PC-3 (cell line): ENCODE measurements at regions not wholly inside any gene's neighbourhood (a gene's known extent, or its start where the extent isn't known, plus 50 kb on each side); places are given as distances from the start of the nearest gene placed in this dataset.

Experiments
- EZH2phosphoT487 ChIP-seq: fragments of 300-600 bp; sonication (generic); IDR thresholded peaks from 2 replicates; pipeline ENCODE4 v1.6.1; 2018; ENCODE audit warnings: mild to moderate bottlenecking, antibody characterized with exemption, low read length, borderline replicate concordance
- TF ChIP-seq, protein P1 (sequence below): fragments of 300-600 bp; sonication (generic); conservative IDR thresholded peaks from 2 replicates; pipeline ENCODE4 v1.5.1; 2017; ENCODE audit warnings: antibody characterized with exemption, low read depth, mild to moderate bottlenecking, low read length

DNA sequence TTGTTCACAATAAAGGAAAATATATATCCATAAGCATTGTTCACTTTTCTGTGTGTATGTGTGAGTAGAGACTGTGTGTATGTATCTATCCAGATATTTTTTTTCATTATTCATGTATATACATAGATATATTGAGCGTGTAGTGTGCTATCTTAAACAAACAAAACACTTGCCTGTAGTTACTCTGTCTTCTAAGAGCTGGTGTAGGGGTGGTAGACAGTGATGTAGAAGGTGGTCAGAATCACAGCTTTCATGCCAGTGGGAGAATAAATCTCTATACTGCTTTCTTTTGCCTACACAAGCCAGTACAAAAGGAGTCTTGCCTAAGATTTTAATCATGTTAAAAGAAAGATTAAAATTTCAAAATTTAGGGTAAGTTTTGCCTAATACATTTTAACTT is 122.0 kb downstream of the UCHL5 start:
- TF ChIP-seq, protein P1, sequence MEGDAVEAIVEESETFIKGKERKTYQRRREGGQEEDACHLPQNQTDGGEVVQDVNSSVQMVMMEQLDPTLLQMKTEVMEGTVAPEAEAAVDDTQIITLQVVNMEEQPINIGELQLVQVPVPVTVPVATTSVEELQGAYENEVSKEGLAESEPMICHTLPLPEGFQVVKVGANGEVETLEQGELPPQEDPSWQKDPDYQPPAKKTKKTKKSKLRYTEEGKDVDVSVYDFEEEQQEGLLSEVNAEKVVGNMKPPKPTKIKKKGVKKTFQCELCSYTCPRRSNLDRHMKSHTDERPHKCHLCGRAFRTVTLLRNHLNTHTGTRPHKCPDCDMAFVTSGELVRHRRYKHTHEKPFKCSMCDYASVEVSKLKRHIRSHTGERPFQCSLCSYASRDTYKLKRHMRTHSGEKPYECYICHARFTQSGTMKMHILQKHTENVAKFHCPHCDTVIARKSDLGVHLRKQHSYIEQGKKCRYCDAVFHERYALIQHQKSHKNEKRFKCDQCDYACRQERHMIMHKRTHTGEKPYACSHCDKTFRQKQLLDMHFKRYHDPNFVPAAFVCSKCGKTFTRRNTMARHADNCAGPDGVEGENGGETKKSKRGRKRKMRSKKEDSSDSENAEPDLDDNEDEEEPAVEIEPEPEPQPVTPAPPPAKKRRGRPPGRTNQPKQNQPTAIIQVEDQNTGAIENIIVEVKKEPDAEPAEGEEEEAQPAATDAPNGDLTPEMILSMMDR: no peak
- no peak for TF ChIP-seq EZH2phosphoT487
